NB4 (cell line): ENCODE measurements at regions not wholly inside any gene's neighbourhood (a gene's known extent, or its start where the extent isn't known, plus 50 kb on each side); places are given as distances from the start of the nearest gene placed in this dataset.

Experiments used
- CTCF ChIP-seq: IDR thresholded peaks from one replicate; pipeline ENCODE4 v1.5.1; 2012; ENCODE audit warnings: low read depth, low read length
- MAX ChIP-seq: IDR thresholded peaks from 2 replicates; pipeline ENCODE4 v1.6.1; 2011; ENCODE audit warnings: low read depth, low read length
- POLR2A ChIP-seq: IDR thresholded peaks from 2 replicates; pipeline ENCODE4 v1.6.1; 2011; ENCODE audit warnings: mild to moderate bottlenecking; ENCODE audit not compliant: insufficient read length; ENCODE audit errors: extremely low read depth

- TF ChIP-seq MAX (no peak), CTCF (no peak), POLR2A (no peak)
Measured at GRCh38 chr5:7329712-7330111, 66.2 kb upstream of the ADCY2 start.
